ENCODE measurements at regions not wholly inside any gene's neighbourhood (a gene's known extent, or its start where the extent isn't known, plus 50 kb on each side); places are given as distances from the start of the nearest gene placed in this dataset.

GRCh38 chr6:137724495-137725211 lies 142.4 kb upstream of the TNFAIP3 start:
- no peak for TF ChIP-seq MAX (IDR thresholded peaks at IDR 0.05)
- no peak for TF ChIP-seq ZFP36 (IDR thresholded peaks at IDR 0.05; ENCODE audit: borderline replicate concordance, partially characterized antibody)
- no peak for TF ChIP-seq HMGXB4 (CRISPR knock-in tag; IDR thresholded peaks at IDR 0.05; ENCODE audit: borderline replicate concordance)
- TF ChIP-seq SMC3 (IDR thresholded peaks at IDR 0.05): no peak
- no peak for TF ChIP-seq CTCF (IDR thresholded peaks at IDR 0.05)
- TF ChIP-seq PBX3 (IDR thresholded peaks at IDR 0.05): no peak
- TF ChIP-seq GATA3 (IDR thresholded peaks at IDR 0.05; ENCODE audit: borderline replicate concordance): no peak
- TF ChIP-seq POLR2AphosphoS2 (conservative IDR thresholded peaks at IDR 0.05; ENCODE audit: low read length): no peak
- no peak for TF ChIP-seq NR3C1 (IDR thresholded peaks at IDR 0.05)
- TF ChIP-seq NPAS2 (CRISPR knock-in tag; IDR thresholded peaks at IDR 0.05; ENCODE audit: borderline replicate concordance): no peak
- TF ChIP-seq CHD2 (IDR thresholded peaks at IDR 0.05; ENCODE audit: low read length, partially characterized antibody): no peak

Measured in A549 (cell line).